Adrenal gland (tissue), 5 donors: ENCODE measurements at regions not wholly inside any gene's neighbourhood (a gene's known extent, or its start where the extent isn't known, plus 50 kb on each side); places are given as distances from the start of the nearest gene placed in this dataset.

Source experiments
- POLR2A ChIP-seq, 2 donors: fragments of 450-650 bp; IDR thresholded peaks; one replicate each; pipeline ENCODE4 v1.6.1; 2017; ENCODE audit warnings: antibody characterized with exemption in 2 of 2, mild to moderate bottlenecking in 2 of 2, moderate library complexity in 1 of 2
- TF ChIP-seq, protein P1 (sequence below), 6 experiments: fragments of 450-650 bp in 4 of 6; fragments of 200-600 bp in 2 of 6; sonication (generic) in 1 of 6; IDR thresholded peaks; 1 replicate in 5 of 6; 2 replicates in 1 of 6; pipeline versions ENCODE4 v1.5.1 to v1.8.0; 2016 to 2021; ENCODE audit warnings: antibody characterized with exemption in 6 of 6, mild to moderate bottlenecking in 2 of 6, moderate library complexity in 1 of 6
- donor health status: DM: no; HTN: no; CAD: no.

- TF ChIP-seq, protein P1, sequence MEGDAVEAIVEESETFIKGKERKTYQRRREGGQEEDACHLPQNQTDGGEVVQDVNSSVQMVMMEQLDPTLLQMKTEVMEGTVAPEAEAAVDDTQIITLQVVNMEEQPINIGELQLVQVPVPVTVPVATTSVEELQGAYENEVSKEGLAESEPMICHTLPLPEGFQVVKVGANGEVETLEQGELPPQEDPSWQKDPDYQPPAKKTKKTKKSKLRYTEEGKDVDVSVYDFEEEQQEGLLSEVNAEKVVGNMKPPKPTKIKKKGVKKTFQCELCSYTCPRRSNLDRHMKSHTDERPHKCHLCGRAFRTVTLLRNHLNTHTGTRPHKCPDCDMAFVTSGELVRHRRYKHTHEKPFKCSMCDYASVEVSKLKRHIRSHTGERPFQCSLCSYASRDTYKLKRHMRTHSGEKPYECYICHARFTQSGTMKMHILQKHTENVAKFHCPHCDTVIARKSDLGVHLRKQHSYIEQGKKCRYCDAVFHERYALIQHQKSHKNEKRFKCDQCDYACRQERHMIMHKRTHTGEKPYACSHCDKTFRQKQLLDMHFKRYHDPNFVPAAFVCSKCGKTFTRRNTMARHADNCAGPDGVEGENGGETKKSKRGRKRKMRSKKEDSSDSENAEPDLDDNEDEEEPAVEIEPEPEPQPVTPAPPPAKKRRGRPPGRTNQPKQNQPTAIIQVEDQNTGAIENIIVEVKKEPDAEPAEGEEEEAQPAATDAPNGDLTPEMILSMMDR (IDR thresholded peaks at IDR 0.05), result no peak
- TF ChIP-seq POLR2A (IDR thresholded peaks at IDR 0.05), result no peak
Measured at GRCh38 chr9:23160491-23160890, 665.5 kb downstream of the ELAVL2 start.
